HL-60 (cell line): ENCODE measurements at regions not wholly inside any gene's neighbourhood (a gene's known extent, or its start where the extent isn't known, plus 50 kb on each side); places are given as distances from the start of the nearest gene placed in this dataset.

Experiments
- GABPA ChIP-seq: IDR thresholded peaks from 2 replicates; pipeline ENCODE4 v1.6.1; 2012; ENCODE audit warnings: low read depth
- POLR2AphosphoS5 ChIP-seq: IDR thresholded peaks from 2 replicates; pipeline ENCODE4 v1.6.1; 2012; ENCODE audit warnings: low read depth
- TF ChIP-seq, protein P1 (sequence below): IDR thresholded peaks from one replicate; pipeline ENCODE4 v1.5.1; 2011; ENCODE audit warnings: low read length, control low read depth, inconsistent platforms; ENCODE audit not compliant: insufficient read depth

DNA sequence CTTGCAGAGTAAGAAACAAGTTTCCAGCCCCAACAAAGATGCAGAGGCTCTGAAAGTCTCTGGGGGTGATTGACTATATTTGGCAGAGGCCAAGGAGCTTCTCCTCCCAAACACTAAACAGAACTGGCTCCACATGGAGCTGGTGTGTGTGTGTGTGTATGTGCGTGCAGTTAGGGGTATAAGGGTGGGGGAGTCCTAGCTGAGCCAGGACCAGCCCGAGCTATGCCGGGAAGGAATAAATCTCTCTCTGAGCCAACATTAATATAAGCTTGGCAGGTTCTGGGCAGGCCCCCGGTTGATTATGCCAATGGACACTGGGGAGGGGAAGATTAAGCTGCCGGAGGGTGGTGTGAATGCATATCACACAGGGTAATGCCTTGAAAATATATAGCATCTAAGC lies 324.2 kb downstream of the MIAT start:
- TF ChIP-seq POLR2AphosphoS5: no peak
- TF ChIP-seq, protein P1, sequence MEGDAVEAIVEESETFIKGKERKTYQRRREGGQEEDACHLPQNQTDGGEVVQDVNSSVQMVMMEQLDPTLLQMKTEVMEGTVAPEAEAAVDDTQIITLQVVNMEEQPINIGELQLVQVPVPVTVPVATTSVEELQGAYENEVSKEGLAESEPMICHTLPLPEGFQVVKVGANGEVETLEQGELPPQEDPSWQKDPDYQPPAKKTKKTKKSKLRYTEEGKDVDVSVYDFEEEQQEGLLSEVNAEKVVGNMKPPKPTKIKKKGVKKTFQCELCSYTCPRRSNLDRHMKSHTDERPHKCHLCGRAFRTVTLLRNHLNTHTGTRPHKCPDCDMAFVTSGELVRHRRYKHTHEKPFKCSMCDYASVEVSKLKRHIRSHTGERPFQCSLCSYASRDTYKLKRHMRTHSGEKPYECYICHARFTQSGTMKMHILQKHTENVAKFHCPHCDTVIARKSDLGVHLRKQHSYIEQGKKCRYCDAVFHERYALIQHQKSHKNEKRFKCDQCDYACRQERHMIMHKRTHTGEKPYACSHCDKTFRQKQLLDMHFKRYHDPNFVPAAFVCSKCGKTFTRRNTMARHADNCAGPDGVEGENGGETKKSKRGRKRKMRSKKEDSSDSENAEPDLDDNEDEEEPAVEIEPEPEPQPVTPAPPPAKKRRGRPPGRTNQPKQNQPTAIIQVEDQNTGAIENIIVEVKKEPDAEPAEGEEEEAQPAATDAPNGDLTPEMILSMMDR: no peak
- no peak for TF ChIP-seq GABPA
